Activated CD4-positive, alpha-beta T cell treated with anti-CD3 and anti-CD28 coated beads, Interleukin-2, Interleukin-4, amounts not matched to agents 100 ng/mL and 50 ng/mL, durations not matched to agents 16 hours and 8 hours (primary cell): ENCODE measurements at regions not wholly inside any gene's neighbourhood (a gene's known extent, or its start where the extent isn't known, plus 50 kb on each side); places are given as distances from the start of the nearest gene placed in this dataset.
"Not testable (repeated sequence)": the region's sequence is repeated elsewhere in the genome, so short reads cannot be mapped to it uniquely, and the experiment has no call there.

Experiments
- DNase-seq: peaks from one replicate; pipeline ENCODE4 v3.0.0-alpha.2; 2020; ENCODE audit warnings: low spot score

DNA sequence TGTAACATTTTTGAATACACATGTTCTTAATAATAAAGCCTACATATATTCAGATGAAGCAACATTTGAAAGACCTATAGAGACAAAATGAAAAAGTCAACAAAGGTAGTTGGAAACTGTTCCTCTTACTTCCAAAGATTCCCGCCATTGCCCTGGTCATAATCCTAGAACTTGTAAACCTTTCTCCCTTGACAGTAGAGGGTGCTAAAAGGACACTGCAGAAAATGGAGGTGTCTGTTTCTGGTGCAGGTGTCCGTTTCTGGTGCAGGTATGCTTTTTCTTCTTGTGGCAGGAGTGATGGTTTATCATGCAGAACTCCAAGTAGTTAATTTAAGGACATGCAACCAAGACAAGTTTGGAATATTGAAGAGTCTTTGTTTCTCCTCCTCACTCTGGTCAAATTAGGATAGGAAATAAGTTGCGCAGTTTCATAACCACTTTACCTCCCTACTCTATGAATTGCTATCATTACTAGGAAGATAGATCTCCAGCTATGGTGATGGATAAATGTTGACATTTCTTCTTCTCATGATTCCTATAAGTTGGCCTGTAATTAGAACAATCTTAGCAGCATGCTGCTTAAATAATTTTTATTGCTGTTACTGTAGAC, 56.0 kb upstream of the FAM174A start:
- DNase-seq, result peak; percentile 26

DNA sequence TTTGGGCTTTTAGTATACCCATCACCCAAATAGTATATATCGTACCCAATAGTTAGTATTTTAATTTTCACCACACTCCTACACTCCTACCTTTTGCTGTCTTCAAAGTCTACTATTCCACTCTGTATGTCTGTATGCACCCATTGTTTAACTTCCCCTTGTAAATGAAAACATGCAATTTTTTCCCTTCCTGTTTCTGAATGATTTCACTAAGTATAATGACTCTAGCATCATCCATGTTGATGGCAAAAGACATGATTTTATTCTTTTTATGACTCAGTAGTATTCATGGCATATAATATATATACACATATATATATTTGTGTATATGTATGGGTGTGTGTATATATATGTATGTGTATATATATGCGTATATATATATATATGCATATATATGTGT, 63.1 kb upstream of the FAM174A start:
- no peak for DNase-seq

DNA sequence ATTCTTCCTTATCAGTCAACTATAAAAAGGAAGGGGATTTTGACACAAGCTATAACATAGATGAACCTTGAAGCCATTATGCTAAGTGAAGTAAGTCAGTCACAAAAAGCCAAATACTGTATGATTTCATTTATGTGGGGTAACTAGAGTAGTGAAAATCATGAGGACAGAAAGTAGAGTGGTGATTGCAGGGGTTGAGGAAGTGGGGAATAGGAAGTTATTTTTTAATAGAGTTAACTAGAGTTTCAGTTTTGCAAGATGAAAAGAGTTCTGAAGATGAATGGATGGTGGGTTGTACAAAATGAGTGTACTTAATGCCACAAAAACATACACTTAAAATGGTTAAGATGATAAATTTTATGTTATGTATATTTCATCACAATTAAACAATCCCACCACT, 65.4 kb upstream of the FAM174A start:
- no peak for DNase-seq

DNA sequence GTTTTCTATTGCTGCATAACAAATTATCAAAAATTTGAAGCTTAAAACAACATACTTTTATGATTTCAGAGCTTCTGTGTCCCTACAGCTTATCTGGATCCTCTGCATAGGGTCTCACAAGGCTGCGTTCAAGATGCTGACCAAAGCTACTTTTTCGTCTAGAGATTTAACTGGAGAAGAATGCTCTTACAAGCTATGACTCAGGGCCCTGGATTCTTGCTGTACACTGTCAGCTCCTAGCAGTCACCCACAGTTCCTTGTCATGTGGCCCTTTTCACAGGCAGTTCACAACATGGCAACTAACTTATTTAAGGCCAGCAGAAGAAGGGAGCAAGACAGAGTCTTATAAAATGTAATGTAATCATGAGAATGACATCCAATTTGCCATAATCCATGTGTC, 70.8 kb upstream of the FAM174A start:
- no peak for DNase-seq

DNA sequence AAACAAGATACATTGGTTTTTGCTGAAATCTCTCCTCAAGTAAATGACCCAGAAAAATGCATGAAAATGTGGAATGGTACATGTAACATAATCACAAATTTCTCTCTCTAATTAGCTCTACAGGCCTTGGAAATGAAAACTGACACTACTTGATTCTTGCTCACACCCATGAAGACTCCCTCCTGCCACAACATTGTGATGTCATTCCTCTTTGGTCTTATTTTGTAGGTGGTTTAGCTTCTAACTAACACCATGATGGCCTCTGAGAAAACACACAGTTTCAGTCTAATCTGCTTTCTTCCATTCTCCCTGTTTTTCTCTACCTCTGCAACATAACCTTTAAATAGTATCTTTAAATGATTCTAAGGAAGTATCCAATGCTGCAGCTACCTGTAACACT, 78.6 kb upstream of the FAM174A start:
- no peak for DNase-seq

DNA sequence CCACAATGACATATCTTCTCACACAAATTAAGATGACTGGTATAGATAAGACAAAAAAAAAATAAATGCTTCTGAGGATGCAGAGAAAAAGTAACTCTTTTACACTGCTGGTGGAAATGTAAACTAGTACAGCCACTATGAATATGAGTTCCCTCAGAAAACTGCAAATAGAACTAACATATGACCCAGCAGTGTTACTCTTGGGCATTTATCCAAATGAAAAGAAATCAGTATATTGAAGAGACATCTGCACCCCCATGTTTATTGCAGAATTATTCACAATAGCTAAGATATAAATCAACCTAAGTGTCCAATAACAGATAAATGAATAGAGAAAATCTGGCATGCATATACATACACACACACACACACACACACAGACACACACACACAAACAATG, 83.0 kb upstream of the FAM174A start:
- no peak for DNase-seq

DNA sequence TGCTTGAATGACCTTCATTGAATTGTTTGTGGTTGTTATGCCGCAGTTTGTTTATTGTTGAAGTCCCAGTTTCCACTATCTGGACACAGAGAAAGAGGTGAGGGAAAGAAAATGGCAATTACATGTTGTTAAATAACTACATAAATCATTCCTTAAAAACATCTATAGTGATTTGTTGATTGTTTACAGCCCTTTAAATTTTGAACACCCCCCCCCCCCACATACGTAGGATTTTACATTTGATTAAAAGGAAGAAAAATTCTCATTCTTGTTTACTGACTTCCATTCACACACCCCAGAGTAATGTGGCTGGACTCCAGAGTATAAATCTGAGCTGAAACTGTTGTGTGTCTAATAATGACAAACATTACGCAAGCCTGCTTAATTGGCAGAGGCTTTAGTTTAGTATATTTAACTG, 87.1 kb upstream of the FAM174A start:
- DNase-seq, result no peak

DNA sequence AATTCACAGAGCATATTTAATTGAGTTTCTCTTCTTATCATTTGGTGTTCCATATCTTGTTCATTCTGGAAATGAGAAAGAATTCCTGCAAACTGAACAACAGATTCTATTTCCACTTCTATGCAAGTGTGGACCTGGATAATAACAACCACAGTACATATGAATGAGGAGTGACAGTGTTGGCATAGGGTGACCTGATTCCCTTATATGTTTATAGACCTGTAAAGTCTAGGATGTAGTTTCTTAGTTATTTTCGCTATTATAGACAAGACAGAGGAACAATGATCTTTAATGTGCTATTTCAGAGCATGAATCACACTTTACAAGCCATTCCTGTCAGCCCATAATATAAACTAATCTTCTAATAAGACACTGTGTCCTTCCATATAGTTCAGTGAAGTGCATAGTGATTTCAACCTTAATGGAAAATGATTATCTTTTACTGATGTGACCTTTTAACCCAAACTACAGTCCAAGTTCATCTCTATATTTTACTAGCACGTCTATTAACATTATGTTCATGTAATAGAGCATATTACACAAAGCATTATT, 88.2 kb upstream of the FAM174A start:
- DNase-seq, result no peak

DNA sequence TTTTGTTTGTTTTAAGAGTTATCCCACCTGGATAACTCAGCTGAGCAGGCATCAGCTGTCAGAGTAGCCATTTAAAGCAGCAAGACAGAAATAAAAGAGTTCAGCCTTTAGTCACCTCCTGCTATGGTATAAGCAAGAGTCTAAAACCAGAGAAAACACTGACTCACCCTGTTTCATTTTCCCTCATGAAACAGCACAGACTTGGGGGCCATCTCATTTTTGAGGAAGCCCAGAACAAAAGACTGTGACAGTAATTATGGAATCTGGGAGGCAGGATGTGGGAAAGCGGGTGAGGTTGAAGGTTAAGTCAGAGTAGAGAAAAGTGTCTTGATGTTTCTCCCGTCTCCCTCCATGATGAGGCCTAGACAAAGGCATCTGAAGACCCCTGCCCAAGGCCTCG, 90.2 kb upstream of the FAM174A start:
- no peak for DNase-seq

DNA sequence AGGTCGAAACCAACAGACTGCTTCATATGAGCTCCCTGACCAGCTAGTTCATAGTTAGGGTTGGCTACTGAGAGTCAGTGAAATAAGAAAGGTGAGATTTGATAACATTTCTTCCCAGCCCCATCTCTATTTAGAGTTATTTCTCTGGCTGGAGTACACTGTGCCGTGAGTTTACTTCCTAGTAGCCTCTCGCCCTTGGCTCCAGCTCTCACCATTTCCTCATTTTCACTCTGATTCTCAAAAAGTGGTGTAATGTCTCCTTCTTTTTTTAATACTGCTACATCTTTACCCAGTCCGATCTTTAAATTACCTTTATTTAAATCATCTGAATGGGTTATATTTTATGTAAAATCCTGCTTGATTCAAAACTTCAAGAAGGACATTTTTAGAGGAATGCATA, 100.4 kb upstream of the FAM174A start:
- DNase-seq, result no peak

DNA sequence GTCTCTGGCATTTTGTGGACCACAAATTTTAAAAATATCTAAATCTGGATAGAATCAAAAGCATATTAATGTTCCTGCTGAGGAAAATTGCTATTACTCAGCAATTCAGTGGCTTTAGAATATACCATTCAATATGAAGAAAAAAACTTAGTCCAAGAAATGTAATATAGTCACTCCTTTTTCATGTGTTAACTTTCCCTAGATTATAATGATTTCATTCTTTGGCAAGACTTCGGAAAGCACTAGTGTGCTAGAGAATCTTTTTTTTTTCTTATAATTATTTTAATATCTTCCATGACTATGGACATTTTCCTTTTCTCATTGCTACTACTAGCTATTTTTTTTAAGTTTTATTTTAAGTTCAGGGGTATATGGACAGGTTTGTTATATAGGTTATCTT, 102.4 kb upstream of the FAM174A start:
- no peak for DNase-seq

DNA sequence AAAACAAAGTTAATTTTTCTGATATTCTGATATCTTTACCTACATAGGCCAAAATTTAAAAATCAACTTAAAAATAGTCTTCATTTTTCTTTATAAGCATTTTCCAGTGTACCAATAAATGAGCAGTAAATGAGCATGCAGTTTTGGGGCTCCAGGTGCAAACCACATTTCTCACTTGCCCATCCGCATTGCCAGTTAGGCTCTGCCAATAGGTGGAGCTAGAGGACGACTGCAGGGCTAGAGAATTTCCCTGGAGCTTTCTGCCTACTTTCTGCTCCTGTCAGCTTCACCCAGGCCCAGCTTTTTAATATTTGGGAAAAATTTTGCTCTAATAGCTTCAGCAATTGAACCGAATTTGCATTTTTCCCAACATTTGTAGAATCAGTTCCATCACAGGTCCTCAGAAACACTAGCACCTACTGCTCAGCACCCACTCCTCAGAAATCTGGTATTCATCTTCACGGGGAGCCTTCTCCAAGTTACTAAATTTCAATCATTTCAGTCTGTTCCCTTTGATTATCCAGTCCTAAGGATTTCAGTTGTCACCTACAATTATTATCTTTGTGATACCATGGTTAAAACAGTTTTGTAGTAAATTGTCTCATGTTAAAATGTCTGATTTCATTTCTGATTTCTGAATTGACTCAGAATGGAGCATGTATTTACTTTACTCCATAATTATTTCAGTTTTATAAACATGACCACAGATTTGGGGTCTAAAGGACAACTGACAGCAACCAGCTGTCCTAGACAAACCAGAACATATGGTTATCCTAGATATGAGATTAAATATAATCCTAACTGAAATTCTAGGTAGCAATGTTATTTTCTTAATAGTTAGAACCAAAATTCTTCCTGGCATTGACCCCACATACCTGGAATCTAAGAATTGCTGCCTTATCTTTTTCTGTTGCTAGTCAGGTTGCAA, 104.6 kb upstream of the FAM174A start:
- DNase-seq, result peak; percentile 61

DNA sequence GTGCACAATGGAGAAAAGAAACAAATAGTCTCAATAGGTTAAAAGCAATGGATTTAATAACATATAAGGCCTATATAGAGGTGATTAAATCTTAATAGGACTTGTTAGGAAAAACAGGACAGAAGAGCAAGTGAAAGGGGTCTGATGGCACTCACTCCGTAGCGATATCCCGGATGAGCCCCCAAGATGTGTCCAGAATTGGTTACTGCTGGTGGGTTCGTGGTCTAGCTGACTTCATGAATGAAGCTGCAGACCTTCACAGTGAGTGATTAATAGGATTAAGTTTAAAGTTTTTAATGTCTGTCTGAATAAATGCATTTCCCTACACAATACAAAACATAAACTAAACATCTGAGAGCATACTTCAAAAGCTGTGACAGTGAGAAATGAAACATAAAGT, 110.4 kb upstream of the FAM174A start:
- no peak for DNase-seq

DNA sequence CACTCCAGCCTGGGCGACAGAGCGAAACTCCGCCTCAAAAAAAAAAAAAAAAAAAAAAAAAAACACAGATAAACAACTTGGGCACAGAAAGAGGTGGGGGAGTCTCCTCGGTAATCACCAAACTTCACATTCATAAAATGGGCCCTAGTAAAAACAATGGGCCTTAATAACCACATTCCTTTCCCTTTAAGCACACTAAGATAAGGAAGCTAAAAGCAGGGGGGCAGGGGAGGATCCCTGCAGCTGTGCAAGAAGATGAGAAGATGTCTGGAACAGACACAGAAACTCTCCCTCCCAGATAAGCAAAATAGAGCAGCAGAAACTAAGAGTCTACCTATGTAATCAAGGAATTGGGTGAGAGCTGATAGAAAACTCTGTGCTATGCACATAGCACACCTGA, 111.2 kb upstream of the FAM174A start:
- no peak for DNase-seq

DNA sequence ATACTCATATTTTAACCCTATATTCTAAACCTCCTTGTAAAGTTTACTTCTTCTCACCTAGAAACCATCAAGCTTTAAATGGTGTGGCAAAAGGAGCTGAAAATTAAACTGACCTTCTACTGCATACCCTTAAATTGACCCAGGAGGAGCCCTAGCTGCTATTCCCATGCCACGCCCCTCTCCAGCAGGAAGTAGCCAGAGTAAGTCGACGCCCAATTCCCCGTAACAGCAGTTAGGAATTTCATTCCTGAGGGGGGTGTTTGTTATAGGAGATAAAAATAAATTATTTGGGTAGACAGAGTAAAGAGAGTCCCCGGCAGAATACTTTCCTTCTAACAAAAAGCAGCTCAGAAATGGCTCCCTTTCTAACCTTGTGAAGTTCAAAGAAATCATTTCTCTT, 111.8 kb upstream of the FAM174A start:
- DNase-seq, result no peak

DNA sequence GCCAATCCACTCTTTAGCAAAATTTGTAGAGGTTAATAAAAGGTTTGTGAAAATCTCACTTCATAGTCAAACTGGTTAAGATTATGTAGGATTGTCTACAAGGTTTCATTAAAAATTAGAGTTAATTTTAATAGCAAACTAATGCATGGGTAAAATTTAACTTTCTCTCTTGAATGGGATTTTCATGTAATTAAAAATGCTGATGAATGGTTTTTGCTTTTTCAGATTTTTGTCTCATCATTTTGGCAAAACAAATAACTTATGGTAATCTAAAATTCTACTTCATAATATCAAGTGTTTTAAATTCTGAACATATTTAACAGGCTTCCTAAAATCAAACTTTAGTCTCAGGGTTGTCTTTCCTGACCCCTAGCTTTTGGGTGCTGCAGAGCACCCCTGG, 113.8 kb upstream of the FAM174A start:
- DNase-seq, result no peak

DNA sequence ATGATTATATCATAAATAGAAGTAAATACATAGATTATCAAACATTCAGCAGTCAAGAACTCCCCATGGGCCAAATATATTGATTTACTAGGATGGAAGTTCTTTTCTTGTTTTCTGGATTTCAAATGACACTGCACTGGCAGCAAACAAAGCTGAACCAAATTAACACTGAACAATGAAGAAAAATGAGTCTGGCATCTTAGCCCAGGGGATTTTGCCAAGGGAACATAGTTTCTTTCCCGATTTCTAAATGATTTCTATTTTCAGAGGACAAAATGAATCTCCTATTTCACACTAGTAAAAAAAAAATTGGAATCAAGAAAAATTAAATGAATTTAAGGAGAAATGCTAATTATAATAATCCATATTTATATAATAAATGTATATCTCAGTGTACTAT, 116.9 kb upstream of the FAM174A start:
- DNase-seq, result no peak

DNA sequence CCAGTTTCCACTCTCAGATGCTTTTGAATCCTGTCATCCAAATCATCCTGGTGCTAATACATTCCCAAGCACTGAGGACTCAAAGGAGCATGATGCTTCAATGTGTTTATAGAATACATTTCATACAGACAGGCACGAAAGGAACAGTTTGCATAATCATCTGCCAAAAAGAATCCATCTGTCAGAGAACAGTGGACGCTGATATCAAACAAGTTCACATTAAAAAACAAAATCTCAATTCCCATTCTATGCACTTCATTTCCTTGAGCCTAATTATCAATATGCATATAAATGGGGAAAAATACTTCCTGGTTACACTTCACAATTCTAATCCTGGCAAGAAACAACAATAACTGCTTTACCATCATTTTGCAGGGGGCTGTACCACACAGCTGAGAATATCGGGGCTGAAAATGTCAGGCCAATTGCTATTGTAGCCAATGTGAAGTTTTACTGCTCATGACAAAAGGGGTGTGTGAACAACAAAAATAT, 125.5 kb upstream of the FAM174A start:
- DNase-seq, result no peak

DNA sequence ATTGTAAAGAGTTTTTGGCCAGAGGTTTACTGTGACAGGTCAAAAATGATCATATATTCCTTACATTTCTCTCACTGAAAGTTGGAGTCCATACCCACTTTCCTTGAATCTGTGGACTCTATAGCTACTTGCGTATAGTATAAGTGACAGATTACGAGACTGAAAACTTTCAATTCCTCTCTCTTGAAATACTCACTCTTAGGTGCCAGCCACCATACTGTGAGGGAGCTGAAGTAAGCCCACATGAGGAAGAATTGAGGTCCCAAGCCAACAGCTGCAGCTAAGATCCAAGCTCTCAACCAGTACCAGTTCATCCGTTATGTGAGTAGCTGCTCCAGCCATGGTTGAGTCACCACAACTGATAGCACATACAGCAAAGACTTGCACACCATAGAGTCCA, 128.1 kb upstream of the FAM174A start:
- DNase-seq, result no peak

DNA sequence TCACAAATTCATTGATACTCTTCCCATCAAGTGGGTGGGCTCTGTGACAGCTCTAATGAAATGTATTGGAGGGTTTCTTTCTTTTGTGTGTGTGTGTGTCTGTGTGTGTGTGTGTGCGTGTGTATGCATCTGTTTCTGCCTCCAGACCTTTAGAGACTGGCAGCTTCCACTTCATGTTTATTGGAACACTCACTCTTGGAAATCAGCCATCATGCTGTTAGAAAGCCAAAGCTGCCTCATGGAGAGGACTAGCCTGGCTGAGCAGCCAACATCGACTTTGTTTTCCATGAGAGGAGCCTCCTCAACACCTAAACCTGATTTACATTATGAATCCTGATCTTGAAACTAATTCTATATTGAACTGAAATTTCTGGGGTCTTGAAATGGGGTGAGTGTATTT, 128.5 kb upstream of the FAM174A start:
- no peak for DNase-seq

DNA sequence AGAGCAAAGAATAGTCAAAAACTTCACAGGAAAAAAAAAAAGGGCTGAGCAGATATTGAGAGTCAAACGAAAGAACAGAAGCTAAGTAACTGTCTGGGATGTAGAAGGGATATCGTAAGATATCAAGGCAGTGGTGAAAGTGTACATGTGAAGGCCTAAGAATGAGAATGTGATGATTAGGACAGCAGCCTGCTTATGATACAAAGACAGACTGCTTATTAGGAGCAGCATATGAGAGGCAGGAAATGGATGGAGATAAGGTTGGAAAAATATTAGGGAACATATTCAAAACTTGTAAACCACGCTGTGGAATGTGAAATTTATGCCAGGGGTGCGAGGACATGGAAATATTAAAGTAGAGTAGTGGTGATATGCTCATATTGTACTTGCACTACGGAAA, 133.1 kb upstream of the FAM174A start:
- DNase-seq, result no peak

DNA sequence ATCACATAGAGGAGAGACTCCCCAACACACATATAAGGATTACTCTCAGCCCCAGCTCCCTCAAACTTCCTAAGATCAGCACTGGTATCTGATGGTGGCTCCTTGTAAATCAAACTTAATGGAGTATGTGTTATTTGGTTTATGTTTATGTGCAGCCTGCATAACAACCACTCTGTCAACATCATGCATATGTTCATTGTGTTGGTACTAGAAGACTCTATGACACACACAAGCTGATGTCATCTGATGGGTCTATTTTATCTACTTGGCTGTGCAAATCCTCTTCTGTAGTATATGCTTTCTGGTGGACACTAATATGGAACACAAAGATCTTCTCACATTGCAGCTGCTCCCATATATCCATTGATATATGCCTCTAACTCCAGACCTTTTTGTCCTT, 134.0 kb upstream of the FAM174A start:
- no peak for DNase-seq

DNA sequence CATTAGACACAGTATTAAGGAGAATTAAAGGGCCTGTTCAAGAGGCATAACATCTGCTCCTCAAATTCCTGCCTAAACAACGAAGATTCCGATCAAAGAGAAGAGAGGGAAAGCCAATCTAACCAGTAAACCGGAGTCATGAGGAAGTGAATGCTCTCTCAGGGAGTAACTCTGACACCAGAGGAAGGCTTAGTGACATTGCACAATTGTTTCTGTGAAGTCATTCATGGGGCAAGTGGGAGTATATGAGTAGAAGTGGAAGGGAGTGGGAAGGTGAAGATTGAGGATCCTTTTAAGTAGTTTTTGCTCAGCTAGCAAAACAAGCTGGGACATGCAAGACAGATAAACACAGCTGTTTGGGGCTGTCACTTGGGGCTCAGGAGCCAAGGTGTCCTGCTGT, 136.4 kb upstream of the FAM174A start:
- not testable (repeated sequence) for DNase-seq
